ENCODE measurements at regions not wholly inside any gene's neighbourhood (a gene's known extent, or its start where the extent isn't known, plus 50 kb on each side); places are given as distances from the start of the nearest gene placed in this dataset.

GRCh38 chr1:228990906-228991569 lies 255.8 kb downstream of the RHOU start:
- TF ChIP-seq, protein P1, sequence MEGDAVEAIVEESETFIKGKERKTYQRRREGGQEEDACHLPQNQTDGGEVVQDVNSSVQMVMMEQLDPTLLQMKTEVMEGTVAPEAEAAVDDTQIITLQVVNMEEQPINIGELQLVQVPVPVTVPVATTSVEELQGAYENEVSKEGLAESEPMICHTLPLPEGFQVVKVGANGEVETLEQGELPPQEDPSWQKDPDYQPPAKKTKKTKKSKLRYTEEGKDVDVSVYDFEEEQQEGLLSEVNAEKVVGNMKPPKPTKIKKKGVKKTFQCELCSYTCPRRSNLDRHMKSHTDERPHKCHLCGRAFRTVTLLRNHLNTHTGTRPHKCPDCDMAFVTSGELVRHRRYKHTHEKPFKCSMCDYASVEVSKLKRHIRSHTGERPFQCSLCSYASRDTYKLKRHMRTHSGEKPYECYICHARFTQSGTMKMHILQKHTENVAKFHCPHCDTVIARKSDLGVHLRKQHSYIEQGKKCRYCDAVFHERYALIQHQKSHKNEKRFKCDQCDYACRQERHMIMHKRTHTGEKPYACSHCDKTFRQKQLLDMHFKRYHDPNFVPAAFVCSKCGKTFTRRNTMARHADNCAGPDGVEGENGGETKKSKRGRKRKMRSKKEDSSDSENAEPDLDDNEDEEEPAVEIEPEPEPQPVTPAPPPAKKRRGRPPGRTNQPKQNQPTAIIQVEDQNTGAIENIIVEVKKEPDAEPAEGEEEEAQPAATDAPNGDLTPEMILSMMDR (IDR thresholded peaks at IDR 0.05), result no peak
- TF ChIP-seq POLR2A (IDR thresholded peaks at IDR 0.05), result no peak
- no peak for TF ChIP-seq POLR2AphosphoS5 (IDR thresholded peaks at IDR 0.05)
- no peak for TF ChIP-seq EP300 (IDR thresholded peaks at IDR 0.05; ENCODE audit: low read depth)
- Histone ChIP-seq H3K9me3 (no peaks in the 10 kb centered on the region), H3K27me3 (no peaks in the 10 kb centered on the region), H3K4me1 (peaks cover 0 to 34% (median 11%) of the 10 kb centered on the region in 4 donors), H3K4me3 (no peak overlapping the region), H3K36me3 (no peaks in the 10 kb centered on the region), H3K27ac (peak overlapping the region; percentile 55 to 82 (median 64))
- intact Hi-C loops (cut with DNase I; ENCODE audit: low total_unique reads), result no loop called here
- no peak for DNase-seq
- in situ Hi-C loops (cut with MboI; ENCODE audit: low pct_ligation_motif_present in 1 of 4, low pct_unique_long_range_greater_than_20kb in 1 of 4, low sequenced_read_pairs in 3 of 4), result no loop called here
- 87 to 91% methylated on average over 3 to 13 of the region's 13 CpGs for WGBS, 2 donors (ENCODE audit: low coverage in 1 of 2)

GRCh38 chr1:228992044-228992443 lies 256.8 kb downstream of the RHOU start:
- no peaks in the 10 kb centered on the region for H3K9me3 ChIP-seq
- in situ Hi-C loops (cut with MboI; ENCODE audit: low pct_ligation_motif_present in 1 of 4, low pct_unique_long_range_greater_than_20kb in 1 of 4, low sequenced_read_pairs in 3 of 4), result no loop called here
- intact Hi-C loops (cut with DNase I; ENCODE audit: low total_unique reads), result no loop called here
- no peaks in the 10 kb centered on the region for H3K27me3 ChIP-seq
- H3K36me3 ChIP-seq, result no peaks in the 10 kb centered on the region
- H3K4me3 ChIP-seq, result no peak overlapping the region
- no peak overlapping the region for H3K27ac ChIP-seq
- no peak for TF ChIP-seq POLR2A (IDR thresholded peaks at IDR 0.05)
- no peak for TF ChIP-seq EP300 (IDR thresholded peaks at IDR 0.05; ENCODE audit: low read depth)
- TF ChIP-seq, protein P1 (IDR thresholded peaks at IDR 0.05), result no peak
- TF ChIP-seq POLR2AphosphoS5 (IDR thresholded peaks at IDR 0.05), result no peak
- H3K4me1 ChIP-seq, result peaks cover 0 to 29% (median 7%) of the 10 kb centered on the region in 4 donors
- DNase-seq, result no peak
- WGBS, 2 donors (ENCODE audit: low coverage in 1 of 2), result 71 to 83% methylated on average over 1 to 2 of the region's 2 CpGs

- Histone ChIP-seq H3K27ac (no peak overlapping the region), H3K4me3 (no peak overlapping the region), H3K9me3 (no peaks in the 10 kb centered on the region), H3K4me1 (peaks cover 0 to 22% (median 7%) of the 10 kb centered on the region in 4 donors), H3K27me3 (no peaks in the 10 kb centered on the region), H3K36me3 (no peaks in the 10 kb centered on the region)
- in situ Hi-C loops (cut with MboI; ENCODE audit: low pct_ligation_motif_present in 1 of 4, low pct_unique_long_range_greater_than_20kb in 1 of 4, low sequenced_read_pairs in 3 of 4) (no loop called here), intact Hi-C loops (cut with DNase I; ENCODE audit: low total_unique reads) (no loop called here)
- TF ChIP-seq, protein P1 (IDR thresholded peaks at IDR 0.05), result no peak
- TF ChIP-seq POLR2A (IDR thresholded peaks at IDR 0.05) (no peak), EP300 (IDR thresholded peaks at IDR 0.05; ENCODE audit: low read depth) (no peak), POLR2AphosphoS5 (IDR thresholded peaks at IDR 0.05) (no peak)
- WGBS, 2 donors (ENCODE audit: low coverage in 1 of 2), result 83 to 94% methylated on average over 8 of the region's 8 CpGs
- DNase-seq, result no peak
Measured at GRCh38 chr1:228992907-228993535, 257.7 kb downstream of the RHOU start.

DNA sequence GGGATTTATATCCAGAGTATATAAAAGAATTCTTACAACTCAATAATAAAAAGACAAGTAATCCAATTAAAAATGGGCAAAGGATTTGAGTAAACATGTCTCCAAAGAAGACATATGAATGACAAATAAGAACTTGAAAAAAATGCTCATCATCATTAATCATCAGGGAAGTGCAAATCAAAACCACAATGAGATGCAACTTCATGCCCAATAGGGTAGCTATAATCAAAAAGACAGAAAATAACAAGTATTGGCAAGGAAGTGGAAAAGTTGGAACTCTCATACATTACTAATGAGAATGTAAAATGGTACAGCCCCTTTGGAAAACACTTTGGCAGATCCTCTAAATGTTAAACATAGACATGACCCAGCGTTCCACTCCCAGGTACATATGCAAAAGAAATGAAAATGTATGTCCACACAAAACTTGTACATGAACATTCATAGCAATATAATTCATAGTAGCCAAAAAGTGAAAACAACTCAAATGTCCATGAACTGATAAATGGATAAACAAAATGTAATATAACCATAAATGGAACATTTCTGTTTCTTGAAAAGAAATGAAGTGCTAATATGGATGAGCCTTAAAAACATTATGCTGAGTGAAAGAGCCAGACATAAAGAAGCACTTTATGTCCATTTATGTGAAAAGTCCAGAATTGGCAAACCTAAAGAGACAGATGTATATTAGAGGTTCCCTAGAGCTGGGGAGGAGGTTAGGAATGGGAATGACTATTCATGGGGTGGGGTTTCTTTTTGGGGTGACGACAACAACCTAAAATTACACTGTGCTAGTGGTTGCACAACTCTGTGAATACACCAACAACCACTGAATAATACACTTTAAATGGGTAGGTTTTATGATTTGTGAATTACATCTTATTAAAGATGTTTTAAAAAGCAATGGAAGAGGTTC lies 259.7 kb downstream of the RHOU start:
- intact Hi-C loops (cut with DNase I; ENCODE audit: low total_unique reads), result no loop called here
- Histone ChIP-seq H3K36me3 (no peaks in the 10 kb centered on the region), H3K27ac (no peak overlapping the region), H3K4me3 (no peak overlapping the region), H3K4me1 (peaks cover 0 to 12% (median 5%) of the 10 kb centered on the region in 4 donors), H3K9me3 (no peaks in the 10 kb centered on the region), H3K27me3 (no peaks in the 10 kb centered on the region)
- no peak for DNase-seq
- 66 to 83% methylated on average over 2 of the region's 2 CpGs for WGBS, 2 donors (ENCODE audit: low coverage in 1 of 2)
- in situ Hi-C loops (cut with MboI; ENCODE audit: low pct_ligation_motif_present in 1 of 4, low pct_unique_long_range_greater_than_20kb in 1 of 4, low sequenced_read_pairs in 3 of 4), result no loop called here
- TF ChIP-seq POLR2AphosphoS5 (IDR thresholded peaks at IDR 0.05) (no peak), EP300 (IDR thresholded peaks at IDR 0.05; ENCODE audit: low read depth) (no peak), POLR2A (IDR thresholded peaks at IDR 0.05) (no peak)
- TF ChIP-seq, protein P1 (IDR thresholded peaks at IDR 0.05), result no peak
